CD4-positive, alpha-beta T cell treated with Interleukin-6 for 4 hours (primary cell): ENCODE measurements at regions not wholly inside any gene's neighbourhood (a gene's known extent, or its start where the extent isn't known, plus 50 kb on each side); places are given as distances from the start of the nearest gene placed in this dataset.
A peak's percentile ranks its signal among the peaks of the same experiment; 100 is the strongest.

Experiments
- DNase-seq: peaks from one replicate; pipeline ENCODE4 v3.0.0-alpha.2; 2020; ENCODE audit warnings: mixed read lengths

DNA sequence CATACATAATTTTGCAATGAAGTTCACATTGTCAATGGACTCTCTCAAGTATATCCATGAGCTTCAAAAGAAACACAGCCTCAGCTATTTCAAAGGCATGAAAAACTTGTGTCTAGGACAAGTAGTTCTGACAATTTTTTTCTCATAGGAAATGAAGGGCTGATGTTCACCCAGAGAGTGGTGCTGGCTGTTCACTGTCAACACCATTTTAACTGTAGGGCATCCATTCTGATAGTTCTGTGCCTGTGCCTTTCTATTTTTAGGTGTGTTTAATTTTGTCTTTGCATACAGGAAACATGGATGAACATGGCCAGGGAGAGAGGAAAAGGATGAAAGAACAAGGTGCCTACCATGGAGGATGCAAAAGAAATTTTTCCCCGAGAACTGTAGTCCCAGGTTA, 135.3 kb upstream of the MAP9 start:
- DNase-seq = no peak

DNA sequence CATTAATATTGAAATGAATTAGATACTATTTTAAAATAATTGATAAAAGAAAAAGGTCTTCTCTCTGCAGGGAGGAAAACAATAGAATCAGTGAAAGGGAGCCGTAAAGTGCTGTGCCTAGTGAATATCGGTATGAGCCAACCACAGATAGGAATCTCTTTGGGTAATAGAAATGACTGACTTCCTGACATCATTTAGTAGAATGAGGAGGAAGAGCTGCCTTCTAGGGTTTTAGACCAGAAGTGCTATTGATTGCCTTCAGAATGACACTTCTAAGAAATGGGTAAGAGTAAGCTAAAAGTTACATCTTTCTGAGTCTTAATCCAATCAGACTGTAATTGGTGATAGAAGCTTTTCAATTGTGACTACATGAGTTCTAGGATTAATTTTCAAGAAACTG, 134.0 kb upstream of the MAP9 start:
- no peak for DNase-seq

DNA sequence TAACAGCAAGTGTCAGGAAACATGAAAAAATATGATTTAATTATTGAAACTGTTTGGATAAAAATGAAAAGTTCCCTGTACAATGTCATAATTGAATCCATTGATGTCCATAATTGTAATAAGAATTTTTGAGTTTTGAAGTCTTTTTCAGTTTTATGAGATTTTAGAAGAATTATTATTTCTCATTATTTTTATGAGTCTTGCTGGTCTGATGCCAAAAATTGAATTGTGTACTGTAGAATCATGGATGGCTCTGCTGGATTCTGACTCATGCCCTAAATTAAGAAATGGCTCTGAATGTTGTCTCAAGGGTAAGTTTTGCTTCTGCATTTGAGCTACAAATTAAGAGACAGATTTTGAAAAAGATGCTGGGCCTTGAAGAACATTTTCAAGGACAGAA, 132.8 kb upstream of the MAP9 start:
- DNase-seq = no peak

DNA sequence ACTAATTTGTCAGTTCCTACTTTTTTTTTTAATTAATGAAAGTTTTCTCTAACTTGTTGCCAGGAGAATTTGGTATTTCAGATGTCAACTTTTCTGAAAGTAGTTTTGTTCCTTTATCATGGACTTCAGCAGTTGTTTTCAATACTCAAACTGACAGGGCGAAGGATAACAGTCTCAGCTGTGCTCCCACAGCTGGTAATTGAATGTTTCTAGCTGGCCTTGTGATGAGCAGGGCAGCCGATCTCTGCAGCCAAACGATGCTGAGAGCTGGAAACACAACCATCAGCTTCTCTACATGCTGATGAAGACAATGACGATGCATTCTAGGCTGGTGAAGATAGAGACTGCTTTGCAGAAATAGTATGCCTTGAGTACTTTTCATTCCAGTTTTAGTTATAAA, 130.0 kb upstream of the MAP9 start:
- DNase-seq = no peak

DNA sequence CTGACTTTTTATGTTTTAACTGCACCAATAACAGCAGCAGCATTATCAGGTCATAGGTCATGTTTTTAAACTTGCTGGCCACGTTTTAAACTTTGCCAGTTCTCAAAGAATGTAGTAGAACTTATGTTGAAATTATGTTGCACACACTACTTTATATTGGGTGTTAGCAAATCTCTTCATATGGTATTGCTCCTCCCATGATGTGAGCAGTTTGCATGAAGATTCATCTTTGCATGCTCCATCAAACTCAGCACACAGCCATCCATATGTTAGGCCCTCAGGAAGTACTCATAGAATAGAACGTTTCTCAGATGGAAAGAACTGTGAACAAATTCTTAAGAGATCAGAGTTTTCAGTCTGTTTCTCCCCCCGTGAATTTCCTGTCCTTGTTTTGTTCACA, 128.6 kb upstream of the MAP9 start:
- DNase-seq = no peak

DNA sequence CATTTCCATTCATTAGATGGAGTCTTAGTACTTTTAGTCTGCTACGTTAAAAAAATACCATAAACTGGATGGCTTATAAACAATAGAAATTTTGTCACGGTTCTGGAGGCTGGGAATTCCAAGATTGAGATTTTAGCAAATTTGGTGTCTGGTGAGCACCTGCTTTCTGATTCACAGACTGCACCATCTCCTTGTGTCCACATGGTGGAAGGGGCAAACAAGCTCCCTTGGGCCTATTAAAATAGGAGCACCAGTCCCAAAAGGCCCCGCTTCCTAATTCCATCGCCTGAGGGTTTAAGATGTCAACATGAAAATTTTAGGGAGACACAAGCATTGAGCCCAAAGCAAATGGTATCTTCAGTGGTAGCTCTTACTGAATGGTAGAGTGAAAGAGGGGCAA, 120.5 kb upstream of the MAP9 start:
- DNase-seq = no peak

DNA sequence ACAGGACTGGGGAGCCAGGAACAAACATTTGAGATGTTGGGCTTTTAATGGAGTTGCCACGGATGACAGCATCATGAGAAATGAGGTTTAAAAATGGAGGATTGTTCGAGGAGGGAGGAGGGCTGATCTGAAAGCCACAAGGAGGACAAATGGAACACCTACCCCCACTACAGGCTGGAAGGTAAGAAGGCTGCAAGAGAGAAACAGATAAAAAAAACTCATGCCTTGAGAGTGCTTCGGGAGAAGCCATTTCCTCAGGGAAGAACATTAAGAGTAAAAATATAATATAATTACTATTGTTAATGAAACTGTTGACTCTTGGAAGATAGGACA, 119.5 kb upstream of the MAP9 start:
- DNase-seq = no peak

DNA sequence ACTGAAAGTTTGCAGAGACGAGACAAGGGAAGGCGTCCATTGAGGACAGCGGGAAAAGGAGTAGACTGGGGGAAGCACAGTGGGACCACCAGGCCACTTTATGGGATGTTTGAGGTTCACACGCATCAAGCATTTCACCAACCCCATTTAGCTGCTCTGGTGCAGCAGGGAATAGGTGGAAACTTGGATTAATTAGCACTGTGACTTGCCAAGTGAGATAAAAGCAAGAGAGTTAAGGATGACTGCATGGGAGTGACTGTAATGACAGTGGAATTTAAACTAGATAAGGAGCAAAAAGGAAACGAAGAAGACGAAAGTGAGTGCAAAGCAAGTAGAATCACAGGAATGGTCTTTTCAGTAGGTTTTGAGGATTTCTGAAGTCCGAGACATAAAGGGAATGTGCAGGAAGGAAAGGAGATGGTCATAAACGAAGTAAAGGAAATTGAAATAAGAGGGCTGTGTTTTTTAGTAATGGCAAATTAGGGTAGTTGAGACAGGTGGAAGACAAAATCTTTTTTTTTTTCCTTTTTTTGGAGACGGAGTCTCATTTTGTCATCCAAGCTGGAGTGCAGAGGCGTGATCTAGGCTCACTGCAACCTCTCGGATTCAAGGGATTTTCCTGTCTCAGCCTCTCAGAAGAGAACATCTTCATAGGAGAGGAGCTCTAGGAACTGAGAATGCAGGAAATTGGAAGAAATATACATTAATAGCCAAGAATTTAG, 119.0 kb upstream of the MAP9 start:
- no peak for DNase-seq

DNA sequence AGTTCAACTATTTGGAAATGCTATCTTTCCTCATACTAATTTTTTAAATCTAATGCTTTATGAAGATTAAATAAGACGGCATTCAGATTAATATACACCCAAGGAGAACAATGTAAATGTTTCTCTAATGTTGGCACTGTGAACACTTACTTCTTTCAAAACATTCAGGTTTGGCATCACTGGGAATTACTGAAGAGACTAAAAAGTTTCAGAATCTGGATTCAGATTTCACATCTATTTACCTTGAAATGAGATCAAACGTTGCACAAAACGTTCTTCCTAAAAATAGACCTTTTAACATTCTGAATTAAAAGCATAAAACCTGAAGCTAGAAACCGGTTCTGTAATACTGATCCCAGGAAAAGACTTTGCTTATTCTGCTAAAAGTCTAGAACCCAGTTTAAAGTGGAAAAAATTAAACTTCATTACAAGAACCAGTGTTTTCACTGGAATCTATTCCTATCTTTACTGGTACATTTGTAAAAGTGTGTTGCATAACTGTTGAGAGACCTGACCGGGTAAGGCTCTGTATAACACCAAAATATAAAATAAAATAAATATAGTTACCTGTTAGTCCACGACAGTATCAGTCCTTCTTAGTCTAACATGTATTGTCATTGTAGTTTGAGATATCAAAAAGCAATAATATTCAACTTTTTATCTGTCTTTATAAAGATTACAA, 117.4 kb upstream of the MAP9 start:
- DNase-seq = no peak

DNA sequence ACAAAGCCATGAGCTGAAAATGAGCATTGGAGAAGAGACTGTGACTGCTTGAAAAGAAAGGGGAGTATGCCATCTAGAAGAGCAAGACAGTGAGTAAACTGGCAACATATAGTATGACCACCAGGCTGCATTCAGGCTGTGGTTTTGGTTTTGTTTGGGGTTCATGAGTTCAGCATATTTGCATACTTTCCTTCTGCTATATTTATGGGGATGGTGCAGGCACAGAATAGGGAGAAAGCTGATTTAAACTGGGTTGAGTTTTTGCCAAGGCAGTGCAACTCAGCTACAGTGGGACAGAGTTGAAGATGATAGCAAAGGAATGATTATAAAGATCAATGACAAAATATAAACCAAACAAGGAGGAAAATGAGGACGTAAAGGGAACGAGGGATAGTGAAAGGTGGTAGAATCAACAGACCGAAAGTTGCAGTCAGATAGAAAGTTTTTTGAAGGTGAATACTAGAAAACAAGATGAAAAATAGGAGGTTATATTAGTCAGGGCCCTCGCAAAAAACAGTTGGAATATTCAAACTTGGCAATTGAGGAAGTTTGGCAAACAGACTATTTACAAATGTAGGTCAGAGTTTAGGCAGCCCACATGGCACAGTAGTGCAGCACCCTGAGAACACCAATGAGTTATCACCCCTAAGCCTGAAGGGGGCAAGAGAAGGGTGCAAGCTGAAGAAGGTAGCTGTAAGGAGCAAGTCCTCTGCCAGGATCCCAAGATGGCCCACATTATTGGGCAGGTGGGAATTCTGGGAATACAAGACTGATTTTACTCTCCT, 114.8 kb upstream of the MAP9 start:
- no peak for DNase-seq

DNA sequence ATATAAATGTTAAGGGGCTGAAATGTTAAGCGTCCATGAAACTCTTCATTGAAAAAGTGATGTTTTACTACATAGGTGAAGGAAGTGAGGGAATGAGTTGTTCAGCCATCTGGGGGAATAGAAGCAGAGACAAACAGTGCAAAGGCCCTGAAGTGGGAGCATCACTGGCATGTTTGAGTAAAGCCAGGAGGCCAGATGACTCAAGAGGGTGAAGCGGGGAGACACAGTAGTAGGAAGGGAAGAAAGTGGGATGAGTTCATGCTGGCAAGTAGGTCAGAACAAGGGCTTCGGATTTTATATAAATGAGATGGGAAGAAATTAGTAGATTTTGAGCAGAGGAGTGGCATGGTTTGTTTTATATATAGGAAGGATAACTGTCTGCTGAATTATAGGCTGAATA, 112.5 kb upstream of the MAP9 start:
- DNase-seq = no peak

DNA sequence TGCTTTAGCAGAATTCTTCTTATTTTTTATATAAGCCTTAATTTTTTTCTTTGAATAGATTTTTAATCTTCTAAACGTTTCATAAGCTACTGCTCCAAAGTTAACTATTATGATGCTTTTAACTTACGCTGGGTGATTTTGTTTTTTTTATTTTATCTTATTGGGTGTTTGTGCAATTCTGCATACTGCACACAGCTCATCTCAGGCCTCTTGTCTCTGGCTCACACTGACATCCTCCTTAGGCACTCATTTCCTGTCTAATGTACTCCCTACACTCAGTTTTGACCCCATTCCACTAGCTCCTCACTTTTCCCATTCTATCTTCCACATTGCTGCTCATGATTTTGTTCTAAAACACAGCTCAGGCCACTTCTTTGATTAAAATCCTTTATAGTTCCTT, 111.9 kb upstream of the MAP9 start:
- DNase-seq = no peak

DNA sequence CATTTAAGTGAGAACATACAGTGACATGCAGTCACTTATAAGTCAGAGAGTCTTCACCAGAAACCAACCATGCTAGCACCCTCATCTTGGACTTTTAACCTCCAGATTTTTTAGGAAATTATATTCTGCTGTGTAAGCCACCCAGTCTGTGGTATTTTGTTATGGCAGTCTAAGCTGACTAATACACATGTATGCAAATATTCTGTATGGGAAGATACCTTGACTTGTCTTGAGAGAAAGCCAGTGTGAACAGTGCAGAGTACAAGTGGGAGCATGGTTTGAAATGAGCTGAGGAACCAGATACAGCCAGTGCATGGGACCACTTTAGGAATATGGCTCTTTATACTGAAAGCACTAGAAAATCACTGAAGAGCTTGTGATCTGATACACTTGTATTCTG, 110.4 kb upstream of the MAP9 start:
- no peak for DNase-seq

DNA sequence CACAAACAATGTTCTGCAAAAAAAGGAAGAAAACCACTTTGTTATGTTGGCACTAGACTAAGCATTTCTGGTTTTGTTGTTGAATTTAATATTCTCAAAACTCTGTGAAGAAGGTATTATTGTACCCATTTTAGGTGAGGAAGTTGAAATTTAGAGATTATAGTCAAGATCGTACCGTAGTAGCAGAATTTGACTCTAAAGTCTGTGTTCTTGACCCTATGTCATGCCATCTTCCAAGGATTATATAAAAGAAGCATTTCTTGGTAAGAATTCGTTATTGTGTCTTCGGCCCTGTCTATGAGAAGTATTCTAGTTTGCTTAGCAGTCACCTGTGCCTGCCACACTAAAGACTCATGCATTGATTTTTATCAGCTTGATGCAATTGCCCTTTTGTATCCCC, 104.4 kb upstream of the MAP9 start:
- DNase-seq = no peak

DNA sequence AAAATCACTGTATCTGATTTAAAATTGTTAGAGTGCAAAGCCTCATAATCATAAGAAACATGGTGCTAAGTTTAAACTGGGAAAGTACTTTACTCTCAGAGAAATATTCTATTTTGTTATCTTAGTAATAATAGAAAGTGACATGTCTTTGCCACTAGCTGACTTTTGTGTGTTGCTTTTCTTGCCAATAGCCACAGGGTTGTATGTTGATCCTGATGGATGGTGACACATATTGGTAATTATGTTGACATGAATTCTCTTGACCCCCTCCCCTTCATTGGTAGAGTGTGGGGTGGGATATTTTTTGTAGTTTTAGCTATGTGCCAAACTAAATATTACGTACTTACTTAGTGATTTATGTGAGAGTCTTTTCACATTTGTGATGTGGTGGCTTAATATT, 103.1 kb upstream of the MAP9 start:
- no peak for DNase-seq

DNA sequence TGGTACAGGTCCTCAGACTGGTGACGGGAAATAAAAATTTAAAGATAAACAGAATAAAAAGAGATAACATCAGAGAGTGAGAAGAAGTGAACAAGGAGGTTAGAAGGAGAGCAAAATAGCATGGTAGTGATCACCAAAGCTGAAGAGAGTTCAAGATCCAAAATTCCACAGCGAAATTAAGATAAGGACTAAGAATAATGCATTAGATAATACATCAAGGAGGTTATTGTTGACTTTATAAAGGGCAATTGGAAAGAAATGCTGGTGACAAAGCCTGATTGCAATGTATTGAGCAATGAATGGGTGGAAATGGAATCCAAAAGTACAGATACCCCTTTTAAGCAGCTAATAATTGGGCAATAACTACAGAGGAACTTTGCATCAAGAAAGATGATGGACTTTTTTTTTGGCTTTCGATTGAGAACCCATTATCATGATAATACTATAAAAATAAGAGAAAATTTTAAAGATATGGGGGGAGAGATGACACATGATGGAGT, 101.6 kb upstream of the MAP9 start:
- DNase-seq = no peak

DNA sequence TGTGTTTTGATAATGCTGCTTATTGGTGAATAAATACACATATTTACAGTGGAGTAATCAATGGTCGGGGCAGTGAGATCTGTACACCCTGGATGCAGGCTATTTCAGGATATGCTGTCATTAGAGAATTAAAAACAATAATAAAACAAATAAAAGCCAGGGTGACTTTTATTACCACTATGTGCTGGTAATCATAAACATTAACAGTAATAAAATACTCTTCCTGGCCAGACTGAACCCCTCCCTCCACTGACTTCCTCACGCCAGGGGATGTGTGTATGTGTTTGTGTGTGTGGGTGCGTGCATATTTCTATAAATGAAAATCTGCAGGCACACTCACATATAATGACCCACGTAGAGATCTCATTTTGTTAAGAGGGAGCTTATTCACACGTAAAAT, 98.0 kb upstream of the MAP9 start:
- no peak for DNase-seq

DNA sequence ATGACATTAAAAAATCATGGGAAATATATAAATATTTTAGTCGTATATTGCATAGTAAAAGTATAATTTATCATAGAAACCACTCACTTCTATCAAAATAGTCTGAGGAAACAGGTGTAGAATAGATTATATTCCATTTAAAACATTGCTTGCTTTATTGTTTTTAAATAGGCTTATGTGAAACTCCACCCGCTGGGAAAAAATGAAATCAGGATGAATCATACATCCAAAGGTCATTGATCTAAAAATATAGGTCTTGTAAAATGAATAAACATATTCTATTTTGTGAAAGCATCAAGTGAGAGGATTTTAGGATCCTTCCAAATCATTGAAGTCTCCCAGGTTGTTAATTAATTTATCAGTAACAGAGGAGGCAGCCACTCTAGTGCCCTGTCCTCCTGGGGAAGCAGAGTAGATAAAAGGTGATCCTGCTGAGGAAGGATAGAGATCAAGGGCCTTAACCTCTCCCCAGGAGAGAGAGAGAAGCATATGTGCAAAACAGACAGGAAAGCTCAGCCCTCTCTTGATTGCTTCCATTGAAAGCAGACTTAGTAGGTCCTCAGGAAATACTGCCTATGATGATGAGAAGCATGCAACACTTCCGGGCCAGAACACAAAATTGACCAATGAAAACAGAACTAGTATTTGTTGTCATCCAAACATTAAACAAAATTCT, 96.8 kb upstream of the MAP9 start:
- no peak for DNase-seq

DNA sequence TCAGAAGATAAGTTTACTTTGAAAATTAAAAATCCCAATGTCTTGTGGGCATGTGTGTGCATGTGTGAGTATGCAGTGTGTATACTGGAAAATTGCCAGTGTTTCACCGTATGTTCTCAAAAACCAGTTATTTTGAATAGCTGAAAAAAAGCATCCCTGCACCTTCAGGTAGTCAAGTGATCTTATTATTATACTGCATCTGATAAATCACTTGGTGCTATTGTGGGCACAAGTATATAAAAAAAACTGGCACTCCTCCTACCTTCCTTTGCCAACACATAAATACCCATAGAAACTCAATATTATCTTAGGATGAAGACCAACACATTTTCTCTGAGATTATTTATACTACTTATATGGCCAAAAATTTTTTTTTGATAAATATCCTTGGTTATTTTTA, 91.5 kb upstream of the MAP9 start:
- DNase-seq = no peak

DNA sequence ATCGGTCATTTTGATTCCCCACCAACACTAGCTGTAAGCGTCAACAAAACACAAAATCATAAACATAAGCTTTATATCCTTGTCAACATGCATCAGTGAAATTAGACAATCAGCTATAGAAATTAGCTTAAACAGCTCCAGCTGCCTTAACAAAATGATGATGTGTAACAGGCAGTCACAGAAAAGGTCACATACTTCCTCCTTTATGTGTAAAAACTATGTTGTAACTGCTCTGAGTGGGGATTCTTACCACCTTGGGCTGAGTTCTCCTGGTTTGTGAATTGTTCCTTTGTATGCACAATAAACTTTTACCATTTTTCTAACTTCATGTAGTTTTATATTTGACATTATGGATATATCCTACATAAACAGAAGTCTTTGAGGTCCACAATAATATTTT, 73.9 kb upstream of the MAP9 start:
- DNase-seq = no peak

DNA sequence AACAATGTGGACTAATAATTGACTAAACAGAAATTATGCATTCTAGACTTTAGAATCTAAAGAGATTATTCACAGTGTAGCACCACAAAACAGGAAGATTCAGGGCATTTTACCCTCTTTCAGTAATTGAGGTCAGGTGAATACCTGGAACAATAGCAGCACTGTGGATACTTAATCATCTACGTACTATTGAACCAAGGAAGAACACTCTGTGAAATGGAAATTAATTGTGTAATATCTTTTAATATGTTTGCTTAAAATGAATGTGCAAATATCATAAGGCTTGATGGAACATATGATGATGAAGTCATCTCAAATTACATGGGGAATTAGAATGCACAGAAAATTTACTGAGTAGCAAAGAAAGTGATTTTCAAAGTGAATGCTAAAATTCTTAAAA, 68.5 kb upstream of the MAP9 start:
- no peak for DNase-seq

DNA sequence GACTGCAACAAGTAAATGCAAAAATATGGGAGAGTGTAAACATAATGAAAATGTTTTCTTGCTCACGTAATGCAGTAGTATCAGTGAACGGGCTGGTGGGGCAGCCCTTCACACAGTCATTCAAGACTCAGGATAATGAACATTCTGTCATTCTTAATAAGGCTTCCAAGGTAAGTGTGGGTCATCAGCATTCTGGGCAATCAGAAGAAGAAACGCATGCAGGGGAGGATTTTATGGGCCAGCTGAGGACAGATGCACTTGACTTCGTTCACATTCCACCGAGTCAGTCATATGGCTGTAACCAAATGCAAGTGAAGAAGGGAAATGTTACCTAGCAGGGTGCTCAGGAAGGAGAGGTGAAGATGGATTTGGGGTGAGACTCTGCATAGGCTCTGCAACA, 68.0 kb upstream of the MAP9 start:
- DNase-seq = no peak

DNA sequence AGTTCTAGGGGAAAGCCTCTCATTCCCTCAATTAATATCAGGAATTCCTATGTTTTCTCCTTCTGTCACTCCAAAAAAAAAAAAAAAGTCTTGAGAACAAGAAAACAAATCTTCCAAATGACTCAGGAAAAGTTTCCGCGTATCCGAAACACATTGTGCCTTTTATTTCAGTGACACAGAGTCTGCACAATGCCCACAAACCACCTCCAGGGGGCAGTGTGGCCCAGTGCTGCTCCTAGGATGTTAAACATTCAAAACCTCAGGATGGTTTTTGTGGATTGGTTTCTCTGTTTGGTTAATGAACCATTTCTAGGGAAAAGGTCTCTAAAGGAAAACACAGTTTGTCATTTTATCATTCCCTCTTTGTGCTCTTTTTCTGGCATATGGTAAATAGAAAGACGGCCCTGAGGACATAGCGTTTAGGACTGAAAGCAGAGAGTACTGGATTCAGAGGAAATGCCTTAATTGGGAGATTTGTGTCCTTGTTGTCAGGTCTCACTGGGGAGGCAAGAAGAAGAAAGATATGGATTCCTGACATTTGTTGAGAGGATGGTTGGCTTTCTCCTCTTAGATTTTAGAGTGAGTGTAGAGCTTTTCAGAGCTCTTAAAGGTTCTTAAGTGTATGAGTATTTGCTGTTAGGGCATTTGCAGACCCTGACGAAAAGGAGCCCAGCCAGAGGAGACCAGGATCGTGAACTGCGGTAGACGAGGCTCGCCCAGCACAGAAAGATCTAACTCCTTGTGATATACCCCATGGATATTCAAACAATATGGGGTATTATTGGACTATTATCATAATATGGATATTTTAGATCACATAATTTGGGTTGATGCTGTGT, 65.7 kb upstream of the MAP9 start:
- peak; percentile 54 for DNase-seq
